SK-N-SH (cell line): ENCODE measurements at regions not wholly inside any gene's neighbourhood (a gene's known extent, or its start where the extent isn't known, plus 50 kb on each side); places are given as distances from the start of the nearest gene placed in this dataset.

Experiments
- CTCF ChIA-PET: fragments of 300-600, 350-600 bp; formaldehyde crosslinking; extraction: SDS; loops from one replicate; lab custom pipeline; 2021; lab: Yijun Ruan, JAX
- POLR2A ChIA-PET: fragments of 350-600 bp; sonication (Branson Sonifier 250); formaldehyde crosslinking; extraction: SDS; loops from one replicate; lab custom pipeline; 2020; ENCODE audit warnings: antibody characterized with exemption, inconsistent platforms; lab: Yijun Ruan, JAX
- DNase-seq: peaks from one replicate; pipeline ENCODE4 v3.0.0; 2012
- H2AFZ ChIP-seq: fragments of 200-600 bp; sonication (generic); 2 replicates; pipeline ENCODE4 v1.8.1; 2016; ENCODE audit warnings: antibody characterized with exemption, mild to moderate bottlenecking, low read depth
- H3F3A ChIP-seq: fragments of 200-600 bp; sonication (generic); replicated peaks from 2 replicates; pipeline ENCODE3; 2016; ENCODE audit warnings: antibody characterized with exemption, mild to moderate bottlenecking; ENCODE audit not compliant: insufficient read depth
- H3K27ac ChIP-seq, 2 experiments: fragments of 200-500 bp in 1 of 2; fragments of 200-600 bp in 1 of 2; sonication (Bioruptor generic) in 1 of 2; sonication (generic), shearing (Covaris generic) in 1 of 2; 2 replicates each; pipeline versions ENCODE4 v1.5.1 to v1.6.1; 2014 to 2016; ENCODE audit warnings: low read depth in 2 of 2, inconsistent platforms in 1 of 2, low read length in 1 of 2, mild to moderate bottlenecking in 1 of 2, mixed read lengths in 1 of 2
- H3K27me3 ChIP-seq: fragments of 200-600 bp; sonication (generic), shearing (Covaris generic); 2 replicates; pipeline ENCODE4 v1.6.1; 2016; ENCODE audit warnings: mixed run types; ENCODE audit not compliant: insufficient read depth
- H3K36me3 ChIP-seq, 2 experiments: fragments of 200-500 bp in 1 of 2; fragments of 200-600 bp in 1 of 2; sonication (Bioruptor generic) in 1 of 2; sonication (generic) in 1 of 2; replicated peaks in 1 of 2; 2 replicates each; pipeline versions ENCODE3 to v1.5.1; 2014 to 2016; ENCODE audit warnings: low read length in 1 of 2, mild to moderate bottlenecking in 1 of 2; ENCODE audit not compliant: insufficient read depth in 2 of 2, control insufficient read depth in 1 of 2
- H3K4me1 ChIP-seq, 2 experiments: fragments of 200-500 bp in 1 of 2; fragments of 200-600 bp in 1 of 2; sonication (Bioruptor generic) in 1 of 2; sonication (generic), shearing (Covaris generic) in 1 of 2; 2 replicates each; pipeline versions ENCODE4 v1.5.1 to v1.6.1; 2014 to 2016; ENCODE audit warnings: low read depth in 1 of 2, low read length in 1 of 2, mixed run types in 1 of 2; ENCODE audit not compliant: insufficient read depth in 2 of 2, control insufficient read depth in 1 of 2
- H3K4me2 ChIP-seq: fragments of 200-600 bp; sonication (generic), shearing (Covaris generic); 2 replicates; pipeline ENCODE4 v1.6.1; 2017; ENCODE audit warnings: mixed run types
- H3K4me3 ChIP-seq, 2 experiments: fragments of 200-500 bp in 1 of 2; fragments of 200-600 bp in 1 of 2; sonication (Bioruptor generic) in 1 of 2; sonication (generic), shearing (Covaris generic) in 1 of 2; 2 replicates each; pipeline versions ENCODE4 v1.5.1 to v1.8.1; 2014 to 2016; ENCODE audit warnings: low read depth in 2 of 2, inconsistent platforms in 1 of 2, low read length in 1 of 2, mild to moderate bottlenecking in 1 of 2, mixed read lengths in 1 of 2, moderate library complexity in 1 of 2
- H3K79me2 ChIP-seq: fragments of 200-600 bp; sonication (generic); 2 replicates; pipeline ENCODE4 v1.8.1; 2017; ENCODE audit warnings: mild to moderate bottlenecking; ENCODE audit not compliant: insufficient read depth
- H3K9ac ChIP-seq: fragments of 200-600 bp; sonication (generic); 2 replicates; pipeline ENCODE4 v1.6.1; 2017; ENCODE audit warnings: mixed run types
- H3K9me2 ChIP-seq: fragments of 200-600 bp; sonication (generic); 2 replicates; pipeline ENCODE4 v1.6.1; 2017; ENCODE audit warnings: mixed run types
- H3K9me3 ChIP-seq: fragments of 200-600 bp; sonication (generic); 2 replicates; pipeline ENCODE4 v1.6.1; 2017; ENCODE audit warnings: mixed run types, mild to moderate bottlenecking, moderate library complexity
- H4K20me1 ChIP-seq: fragments of 200-600 bp; sonication (generic); 2 replicates; pipeline ENCODE4 v1.6.1; 2017; ENCODE audit warnings: mild to moderate bottlenecking, mixed run types; ENCODE audit not compliant: insufficient read depth
- ELF1 ChIP-seq: IDR thresholded peaks from 2 replicates; pipeline ENCODE4 v1.4.0; 2012
- EZH2phosphoT487 ChIP-seq: fragments of 200-600 bp; sonication (generic); IDR thresholded peaks from 2 replicates; pipeline ENCODE4 v1.6.1; 2017; ENCODE audit warnings: low read depth, mixed run types, mild to moderate bottlenecking, antibody characterized with exemption, moderate library complexity, borderline replicate concordance
- FOSL2 ChIP-seq: IDR thresholded peaks from 2 replicates; pipeline ENCODE4 v1.4.0; 2012; ENCODE audit warnings: low read depth, mild to moderate bottlenecking, moderate library complexity, borderline replicate concordance
- FOXJ3 ChIP-seq: sonication (generic); formaldehyde crosslinking; IDR thresholded peaks from 2 replicates; pipeline ENCODE4 v1.5.1; 2020; ENCODE audit warnings: mild to moderate bottlenecking, missing genetic modification reagents
- GABPA ChIP-seq: IDR thresholded peaks from 2 replicates; pipeline ENCODE4 v1.4.0; 2012; ENCODE audit warnings: low read depth, mild to moderate bottlenecking
- GATA2 ChIP-seq: sonication (generic); formaldehyde crosslinking; IDR thresholded peaks from 2 replicates; pipeline ENCODE4 v1.5.0; 2020; ENCODE audit warnings: mild to moderate bottlenecking, missing genetic modification reagents
- MXI1 ChIP-seq: IDR thresholded peaks from 2 replicates; pipeline ENCODE4 v1.6.1; 2012; ENCODE audit warnings: mild to moderate bottlenecking, low read depth, low read length, improper control_type of control experiment
- NFIC ChIP-seq: IDR thresholded peaks from 2 replicates; pipeline ENCODE4 v1.4.0; 2012; ENCODE audit warnings: borderline replicate concordance
- NRF1 ChIP-seq: IDR thresholded peaks from 2 replicates; pipeline ENCODE4 v1.6.1; 2012; ENCODE audit warnings: low read depth, mild to moderate bottlenecking, low read length
- POLR2AphosphoS5 ChIP-seq: IDR thresholded peaks from 2 replicates; pipeline ENCODE4 v1.6.1; 2012; ENCODE audit warnings: low read depth, low read length
- RFX5 ChIP-seq: IDR thresholded peaks from 2 replicates; pipeline ENCODE4 v1.6.1; 2012; ENCODE audit warnings: mild to moderate bottlenecking, improper control_type of control experiment, low read length
- RXRA ChIP-seq: IDR thresholded peaks from 2 replicates; pipeline ENCODE4 v1.4.0; 2012; ENCODE audit warnings: low read depth, mild to moderate bottlenecking, borderline replicate concordance
- SIN3A ChIP-seq: IDR thresholded peaks from 2 replicates; pipeline ENCODE4 v1.6.1; 2012; ENCODE audit warnings: low read depth, mild to moderate bottlenecking, low read length, moderate library complexity, borderline replicate concordance
- SMC3 ChIP-seq: IDR thresholded peaks from 2 replicates; pipeline ENCODE4 v1.6.1; 2012; ENCODE audit warnings: low read depth, low read length, improper control_type of control experiment
- TAF1 ChIP-seq: IDR thresholded peaks from 2 replicates; pipeline ENCODE4 v1.6.1; 2012; ENCODE audit warnings: low read depth, mild to moderate bottlenecking, low read length, moderate library complexity, borderline replicate concordance
- TEAD4 ChIP-seq: IDR thresholded peaks from 2 replicates; pipeline ENCODE4 v1.4.0; 2012; ENCODE audit warnings: mild to moderate bottlenecking, borderline replicate concordance; ENCODE audit not compliant: insufficient read depth
- WGBS: methylation state at CpG from one replicate; pipeline ENCODE4 v1.1.6; 2017; ENCODE audit warnings: low lambda C conversion rate; 5-methylcytosine and 5-hydroxymethylcytosine counted together
- TF ChIP-seq, protein P1 (sequence below): IDR thresholded peaks from 2 replicates; pipeline ENCODE4 v1.6.1; 2012; ENCODE audit warnings: mild to moderate bottlenecking, low read depth, low read length, moderate library complexity
- TF ChIP-seq, protein P2 (sequence below): fragments of 150-350 bp; IDR thresholded peaks from 2 replicates; pipeline ENCODE4 v1.6.1; 2016; ENCODE audit warnings: mild to moderate bottlenecking, low read depth, low read length
- TF ChIP-seq, protein P3 (sequence below): fragments of 150-350 bp; IDR thresholded peaks from 2 replicates; pipeline ENCODE4 v1.6.1; 2017; ENCODE audit warnings: antibody characterized with exemption, low read length, low read depth, borderline replicate concordance

DNA sequence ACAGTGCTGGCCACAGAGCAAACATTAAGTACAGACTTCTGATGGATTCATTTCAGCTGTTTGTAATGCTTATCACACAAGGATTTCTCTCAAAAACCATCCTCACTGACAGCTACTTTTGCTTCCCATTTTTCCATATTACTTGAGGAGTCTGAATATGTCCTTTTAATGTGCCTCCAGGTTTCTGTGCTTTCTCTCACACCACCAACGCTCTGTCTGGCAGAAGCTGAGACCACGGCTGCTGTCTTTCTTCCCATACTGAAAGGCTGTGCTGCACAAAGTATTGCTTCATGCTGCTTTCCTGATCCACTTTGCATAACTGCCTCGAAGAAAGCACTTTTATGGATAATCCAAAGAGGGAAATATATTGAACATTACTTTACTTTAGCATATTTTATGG, 312.1 kb upstream of the ZEB2 start:
- TF ChIP-seq NRF1: no peak
- no peak for TF ChIP-seq MXI1
- TF ChIP-seq GABPA: no peak
- no peak for TF ChIP-seq POLR2AphosphoS5
- TF ChIP-seq GATA2 (CRISPR knock-in tag): no peak
- no peaks in the 10 kb centered on the region for H3K9me3 ChIP-seq
- no peak overlapping the region for H2AFZ ChIP-seq
- ChIA-PET CTCF (no interaction called here), POLR2A (interaction anchor here (0.6 kb wide), 1 partner anchor 485 kb away, joined by 3 read pairs; no protein-coding TSS in a partner anchor)
- no peaks in the 10 kb centered on the region for H3K79me2 ChIP-seq
- no peaks in the 10 kb centered on the region for H3K9me2 ChIP-seq
- H3K4me1 ChIP-seq: peaks cover 16 to 34% of the 10 kb centered on the region in 2 experiments
- no peak overlapping the region for H3K27ac ChIP-seq
- H4K20me1 ChIP-seq: no peaks in the 10 kb centered on the region
- peaks cover 34% of the 10 kb centered on the region for H3F3A ChIP-seq
- no peak overlapping the region for H3K9ac ChIP-seq
- no peaks in the 10 kb centered on the region for H3K36me3 ChIP-seq
- WGBS: 73% methylated on average over 3 of the region's 3 CpGs
- no peak overlapping the region for H3K4me3 ChIP-seq
- H3K27me3 ChIP-seq: no peaks in the 10 kb centered on the region
- no peak for DNase-seq
- no peak overlapping the region for H3K4me2 ChIP-seq

DNA sequence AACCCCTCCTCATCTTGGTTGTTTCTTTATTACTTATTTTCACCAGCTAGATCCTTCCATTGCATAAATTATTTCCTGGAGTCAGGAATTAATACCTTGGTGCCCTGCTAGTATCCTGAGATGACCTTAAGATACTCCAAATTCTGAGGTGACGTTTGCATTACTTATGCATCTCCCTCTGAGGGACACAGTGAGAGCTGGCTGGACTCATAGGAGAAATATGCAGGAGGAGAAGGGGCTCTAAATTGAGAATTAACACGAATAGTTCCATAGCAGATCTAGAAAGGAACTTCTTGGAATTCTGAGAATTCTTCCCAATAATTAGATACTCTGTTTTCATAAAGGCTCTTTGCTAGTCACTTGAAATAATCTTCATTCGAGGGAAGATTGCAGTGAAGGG, 310.6 kb upstream of the ZEB2 start:
- CTCF ChIA-PET: no interaction called here
- no peak for DNase-seq

More for the DNA sequence above, 310.6 kb upstream of the ZEB2 start:
- POLR2A ChIA-PET: no interaction called here
- no peaks in the 10 kb centered on the region for H3K36me3 ChIP-seq
- H3F3A ChIP-seq: peaks cover 21% of the 10 kb centered on the region
- H3K79me2 ChIP-seq: no peaks in the 10 kb centered on the region
- H4K20me1 ChIP-seq: no peaks in the 10 kb centered on the region
- 56% methylated on average over 3 of the region's 3 CpGs for WGBS
- H3K27ac ChIP-seq: peak overlapping the region in 1 of 2 experiments; percentile 33; a peak in 2 of 4 replicates
- no peak overlapping the region for H3K9ac ChIP-seq
- H3K27me3 ChIP-seq: no peaks in the 10 kb centered on the region
- H3K4me2 ChIP-seq: no peak overlapping the region
- H3K9me2 ChIP-seq: no peaks in the 10 kb centered on the region
- no peak overlapping the region for H3K4me3 ChIP-seq
- peaks cover 9 to 19% of the 10 kb centered on the region in 2 experiments for H3K4me1 ChIP-seq
- TF ChIP-seq, protein P1, sequence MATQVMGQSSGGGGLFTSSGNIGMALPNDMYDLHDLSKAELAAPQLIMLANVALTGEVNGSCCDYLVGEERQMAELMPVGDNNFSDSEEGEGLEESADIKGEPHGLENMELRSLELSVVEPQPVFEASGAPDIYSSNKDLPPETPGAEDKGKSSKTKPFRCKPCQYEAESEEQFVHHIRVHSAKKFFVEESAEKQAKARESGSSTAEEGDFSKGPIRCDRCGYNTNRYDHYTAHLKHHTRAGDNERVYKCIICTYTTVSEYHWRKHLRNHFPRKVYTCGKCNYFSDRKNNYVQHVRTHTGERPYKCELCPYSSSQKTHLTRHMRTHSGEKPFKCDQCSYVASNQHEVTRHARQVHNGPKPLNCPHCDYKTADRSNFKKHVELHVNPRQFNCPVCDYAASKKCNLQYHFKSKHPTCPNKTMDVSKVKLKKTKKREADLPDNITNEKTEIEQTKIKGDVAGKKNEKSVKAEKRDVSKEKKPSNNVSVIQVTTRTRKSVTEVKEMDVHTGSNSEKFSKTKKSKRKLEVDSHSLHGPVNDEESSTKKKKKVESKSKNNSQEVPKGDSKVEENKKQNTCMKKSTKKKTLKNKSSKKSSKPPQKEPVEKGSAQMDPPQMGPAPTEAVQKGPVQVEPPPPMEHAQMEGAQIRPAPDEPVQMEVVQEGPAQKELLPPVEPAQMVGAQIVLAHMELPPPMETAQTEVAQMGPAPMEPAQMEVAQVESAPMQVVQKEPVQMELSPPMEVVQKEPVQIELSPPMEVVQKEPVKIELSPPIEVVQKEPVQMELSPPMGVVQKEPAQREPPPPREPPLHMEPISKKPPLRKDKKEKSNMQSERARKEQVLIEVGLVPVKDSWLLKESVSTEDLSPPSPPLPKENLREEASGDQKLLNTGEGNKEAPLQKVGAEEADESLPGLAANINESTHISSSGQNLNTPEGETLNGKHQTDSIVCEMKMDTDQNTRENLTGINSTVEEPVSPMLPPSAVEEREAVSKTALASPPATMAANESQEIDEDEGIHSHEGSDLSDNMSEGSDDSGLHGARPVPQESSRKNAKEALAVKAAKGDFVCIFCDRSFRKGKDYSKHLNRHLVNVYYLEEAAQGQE: no peak
- TF ChIP-seq GABPA (no peak), ELF1 (no peak), FOXJ3 (CRISPR knock-in tag) (no peak), FOSL2 (no peak), RXRA (no peak), TAF1 (no peak), SIN3A (no peak), RFX5 (no peak), NFIC (no peak), TEAD4 (no peak), EZH2phosphoT487 (no peak), SMC3 (no peak)
- TF ChIP-seq, protein P2, sequence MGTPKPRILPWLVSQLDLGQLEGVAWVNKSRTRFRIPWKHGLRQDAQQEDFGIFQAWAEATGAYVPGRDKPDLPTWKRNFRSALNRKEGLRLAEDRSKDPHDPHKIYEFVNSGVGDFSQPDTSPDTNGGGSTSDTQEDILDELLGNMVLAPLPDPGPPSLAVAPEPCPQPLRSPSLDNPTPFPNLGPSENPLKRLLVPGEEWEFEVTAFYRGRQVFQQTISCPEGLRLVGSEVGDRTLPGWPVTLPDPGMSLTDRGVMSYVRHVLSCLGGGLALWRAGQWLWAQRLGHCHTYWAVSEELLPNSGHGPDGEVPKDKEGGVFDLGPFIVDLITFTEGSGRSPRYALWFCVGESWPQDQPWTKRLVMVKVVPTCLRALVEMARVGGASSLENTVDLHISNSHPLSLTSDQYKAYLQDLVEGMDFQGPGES: no peak
- TF ChIP-seq, protein P3, sequence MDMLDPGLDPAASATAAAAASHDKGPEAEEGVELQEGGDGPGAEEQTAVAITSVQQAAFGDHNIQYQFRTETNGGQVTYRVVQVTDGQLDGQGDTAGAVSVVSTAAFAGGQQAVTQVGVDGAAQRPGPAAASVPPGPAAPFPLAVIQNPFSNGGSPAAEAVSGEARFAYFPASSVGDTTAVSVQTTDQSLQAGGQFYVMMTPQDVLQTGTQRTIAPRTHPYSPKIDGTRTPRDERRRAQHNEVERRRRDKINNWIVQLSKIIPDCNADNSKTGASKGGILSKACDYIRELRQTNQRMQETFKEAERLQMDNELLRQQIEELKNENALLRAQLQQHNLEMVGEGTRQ: no peak
- TF ChIP-seq, all 33 proteins: peak for 0
- H3K9me3 ChIP-seq: no peaks in the 10 kb centered on the region
- no peak overlapping the region for H2AFZ ChIP-seq
